Cardiac septum (tissue), 1 donor: ENCODE measurements at regions not wholly inside any gene's neighbourhood (a gene's known extent, or its start where the extent isn't known, plus 50 kb on each side); places are given as distances from the start of the nearest gene placed in this dataset.

Experiments
- DNase-seq: peaks from one replicate; pipeline ENCODE4 v3.0.0-alpha.2; 2020; ENCODE audit warnings: low spot score
- intact Hi-C: fragments of 100-400 bp; cut with DNase I; formaldehyde crosslinking; loops from one replicate; pipeline ENCODE4 v1.14.0; 2022
- donor health status: DM: no; HTN: no; CAD: no.

- intact Hi-C loops = no loop called here
- DNase-seq = no peak
Observed at GRCh38 chr3:102163039-102163817, 271.6 kb upstream of the ZPLD1 start.

- DNase-seq = no peak
- intact Hi-C loops = no loop called here
Observed at GRCh38 chr3:102163818-102164154, 271.0 kb upstream of the ZPLD1 start.

- intact Hi-C loops = no loop called here
- DNase-seq = no peak
Observed at GRCh38 chr3:102165367-102165766, 269.4 kb upstream of the ZPLD1 start.

- no peak for DNase-seq
Observed at GRCh38 chr3:102169915-102170479, 264.8 kb upstream of the ZPLD1 start.

GRCh38 chr3:102170545-102170944, 264.3 kb upstream of the ZPLD1 start:
- intact Hi-C loops = no loop called here
- no peak for DNase-seq

More at GRCh38 chr3:102169915-102170479, 264.8 kb upstream of the ZPLD1 start:
- intact Hi-C loops = no loop called here

GRCh38 chr3:102174312-102174712, 260.5 kb upstream of the ZPLD1 start:
- DNase-seq = no peak
- intact Hi-C loops = no loop called here

- intact Hi-C loops = no loop called here
- no peak for DNase-seq
Observed at GRCh38 chr3:102174832-102175374, 259.9 kb upstream of the ZPLD1 start.

- DNase-seq = no peak
- intact Hi-C loops = no loop called here
Observed at GRCh38 chr3:102176333-102177050, 258.3 kb upstream of the ZPLD1 start.

- intact Hi-C loops = no loop called here
- DNase-seq = no peak
Observed at GRCh38 chr3:102177075-102177755, 257.6 kb upstream of the ZPLD1 start.

GRCh38 chr3:102178817-102179216, 256.0 kb upstream of the ZPLD1 start:
- intact Hi-C loops = no loop called here

GRCh38 chr3:102179326-102180177, 255.3 kb upstream of the ZPLD1 start:
- DNase-seq = no peak
- intact Hi-C loops = loop anchor here (5.0 kb wide), 1 partner anchor 332 kb away; the partner anchor contains the start of gene NFKBIZ

More at GRCh38 chr3:102178817-102179216, 256.0 kb upstream of the ZPLD1 start:
- no peak for DNase-seq

GRCh38 chr3:102180280-102180931, 254.4 kb upstream of the ZPLD1 start:
- intact Hi-C loops = loop anchor here (5.0 kb wide), 1 partner anchor 333 kb away; the partner anchor contains the start of gene NFKBIZ
- DNase-seq = no peak

- no peak for DNase-seq
- intact Hi-C loops = loop anchor here (5.0 kb wide), 1 partner anchor 334 kb away; the partner anchor contains the start of gene NFKBIZ
Observed at GRCh38 chr3:102181175-102181920, 253.5 kb upstream of the ZPLD1 start.

- intact Hi-C loops = loop anchor here (5.0 kb wide), 1 partner anchor 335 kb away; the partner anchor contains the start of gene NFKBIZ
- DNase-seq = no peak
Observed at GRCh38 chr3:102182162-102182561, 252.7 kb upstream of the ZPLD1 start.

GRCh38 chr3:102183186-102183585, 251.6 kb upstream of the ZPLD1 start:
- intact Hi-C loops = loop anchor here (5.0 kb wide), 1 partner anchor 336 kb away; the partner anchor contains the start of gene NFKBIZ
- no peak for DNase-seq

GRCh38 chr3:102183623-102184022, 251.2 kb upstream of the ZPLD1 start:
- intact Hi-C loops = loop anchor here (5.0 kb wide), 1 partner anchor 336 kb away; the partner anchor contains the start of gene NFKBIZ
- no peak for DNase-seq

- DNase-seq = no peak
- intact Hi-C loops = no loop called here
Observed at GRCh38 chr3:102189541-102189940, 245.3 kb upstream of the ZPLD1 start.
